NCI-H748 (cell line): ENCODE measurements at regions not wholly inside any gene's neighbourhood (a gene's known extent, or its start where the extent isn't known, plus 50 kb on each side); places are given as distances from the start of the nearest gene placed in this dataset.

Source experiments
- DNase-seq: peaks from one replicate; lab custom pipeline; 2025; ENCODE audit not compliant: unreplicated experiment; lab: John Stamatoyannopoulos, UW

DNA sequence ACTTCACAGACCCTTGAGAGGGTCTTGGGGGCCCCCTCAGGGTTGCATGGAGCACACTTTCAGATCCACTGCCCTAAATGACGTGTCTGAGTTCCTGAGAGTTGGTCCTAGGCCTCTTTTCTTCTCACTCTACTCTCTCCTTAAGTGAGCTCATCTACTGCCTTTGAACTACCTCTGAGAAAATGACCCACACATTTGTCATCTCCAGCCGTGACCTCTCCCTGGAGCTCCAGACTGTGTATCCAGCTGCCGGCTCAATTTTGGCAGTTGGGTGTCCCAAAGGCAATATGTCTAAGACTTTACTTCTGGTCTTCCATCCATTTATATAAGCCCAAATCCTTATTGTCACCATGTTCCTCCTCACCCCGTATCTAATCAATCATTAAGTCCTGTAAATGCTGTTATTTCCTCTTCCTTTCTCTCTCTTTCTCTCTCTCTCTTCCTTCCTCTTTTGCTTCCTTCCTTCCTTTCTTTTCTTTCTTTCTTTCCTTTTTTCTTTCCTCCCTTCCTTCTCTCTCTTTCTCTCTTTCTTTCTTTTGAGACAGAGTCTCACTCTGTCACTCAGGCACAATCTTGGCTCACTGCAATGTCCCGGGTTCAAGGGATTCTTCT is 51.2 kb upstream of the HSPA9 start:
- no peak for DNase-seq

DNA sequence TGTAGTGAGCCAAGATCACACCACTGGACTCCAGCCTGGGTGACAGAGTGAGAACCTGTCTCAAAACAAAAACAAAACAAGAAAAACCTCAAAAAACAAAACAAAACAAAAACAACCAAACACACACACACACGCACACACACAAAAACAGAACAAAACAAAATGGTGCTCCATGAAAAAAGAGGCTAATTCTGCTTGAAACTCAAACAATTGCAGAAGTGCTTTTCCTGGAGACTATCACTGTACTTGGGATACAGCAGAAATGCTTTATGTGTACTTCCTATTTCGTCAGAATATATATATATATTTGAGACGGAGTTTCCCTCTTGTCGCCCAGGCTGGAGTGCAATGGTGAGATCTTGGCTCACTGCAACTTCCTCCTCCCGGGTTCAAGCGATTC is 49.9 kb upstream of the HSPA9 start:
- no peak for DNase-seq
